H1 (cell line): ENCODE measurements at regions not wholly inside any gene's neighbourhood (a gene's known extent, or its start where the extent isn't known, plus 50 kb on each side); places are given as distances from the start of the nearest gene placed in this dataset.

Source experiments
- CHD7 ChIP-seq: fragments of 300-600 bp; sonication (generic); IDR thresholded peaks from 2 replicates; pipeline ENCODE4 v1.7.1; 2012; ENCODE audit warnings: low read length, moderate library complexity, mild to moderate bottlenecking, inconsistent platforms; ENCODE audit not compliant: insufficient replicate concordance

- no peak for TF ChIP-seq CHD7
Measured at GRCh38 chr13:70842062-70842644, 733.9 kb upstream of the KLHL1 start (continued).
